Effector CD4-positive, alpha-beta T cell (primary cell): ENCODE measurements at regions not wholly inside any gene's neighbourhood (a gene's known extent, or its start where the extent isn't known, plus 50 kb on each side); places are given as distances from the start of the nearest gene placed in this dataset.

ENCODE experiments used
- DNase-seq: peaks from one replicate; pipeline ENCODE4 v3.0.0-alpha.2; 2020

DNA sequence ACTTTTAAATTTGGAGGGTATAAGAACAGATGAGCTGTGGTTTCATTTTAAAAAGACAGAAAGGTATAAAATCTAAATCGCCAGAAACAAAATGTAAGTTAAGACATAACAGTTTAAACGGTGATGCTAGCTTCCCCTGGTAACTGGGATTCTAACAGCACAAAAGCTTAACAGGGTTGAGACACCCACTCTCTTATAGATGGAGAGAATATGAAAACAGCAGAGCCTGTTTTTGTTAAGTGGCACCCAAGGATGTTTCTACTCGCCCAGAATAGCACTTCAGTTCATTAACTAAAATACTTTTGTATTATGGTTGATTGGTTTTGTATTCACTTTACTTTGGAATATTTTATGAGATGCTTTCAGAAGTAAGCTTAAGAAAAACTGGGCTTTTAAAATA, 151.9 kb upstream of the RND3 start:
- no peak for DNase-seq

DNA sequence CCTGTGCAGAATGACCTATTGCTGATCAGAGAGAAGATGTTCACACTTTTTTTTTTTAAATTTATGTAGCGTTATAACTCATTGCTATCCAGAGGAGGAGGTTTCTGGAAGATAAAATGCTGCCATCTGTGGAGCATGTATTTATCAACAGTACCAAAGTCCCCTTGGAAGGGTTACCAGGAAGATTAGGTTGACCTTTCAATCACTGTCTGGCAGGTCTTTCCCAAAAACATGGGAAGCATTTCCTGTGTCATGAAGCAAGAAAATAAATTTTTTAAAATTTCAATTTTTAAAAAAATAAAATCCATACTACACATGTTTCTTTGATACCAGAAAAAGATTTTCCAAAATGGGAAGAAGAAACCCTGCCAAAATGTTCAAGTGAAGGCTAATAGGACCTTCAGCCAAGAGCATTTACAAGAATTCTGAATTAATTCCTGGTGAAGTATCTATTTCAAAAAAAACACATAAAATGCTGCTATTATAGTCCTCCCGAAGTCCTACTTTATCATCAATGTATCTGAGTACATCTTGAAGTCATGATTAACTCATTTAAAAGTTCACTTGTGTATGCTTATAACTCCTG, 143.9 kb upstream of the RND3 start:
- DNase-seq, result no peak

DNA sequence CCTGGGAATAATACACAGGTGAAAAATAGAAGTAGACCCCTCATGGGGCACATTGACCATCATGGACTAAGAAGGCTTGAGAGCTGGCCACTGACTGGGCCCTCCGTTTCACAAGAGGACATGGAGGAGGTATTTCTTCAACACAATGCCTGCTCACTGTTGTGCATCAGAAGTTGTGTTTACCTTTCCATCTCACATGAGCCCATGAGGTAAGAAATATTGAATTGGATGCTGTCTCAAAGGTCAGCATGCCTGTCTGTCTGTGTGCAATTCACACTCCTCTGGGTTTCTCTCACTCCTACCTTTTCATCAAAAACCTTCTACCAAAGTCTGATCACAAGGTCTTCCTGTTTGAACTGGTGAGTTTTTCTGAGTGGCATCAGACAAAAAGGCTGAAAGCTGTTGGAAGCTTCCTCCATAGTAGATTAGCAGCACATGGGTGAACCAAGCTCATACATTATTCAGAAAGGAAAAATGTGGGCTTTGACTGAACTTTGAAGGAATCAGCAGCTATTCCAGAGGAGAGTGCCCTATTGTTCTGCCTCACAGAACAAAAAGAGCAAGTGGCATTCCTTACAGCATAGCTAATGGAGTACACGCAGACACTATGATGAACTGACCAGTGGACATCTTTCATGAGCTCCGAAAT, 143.2 kb upstream of the RND3 start:
- no peak for DNase-seq

- DNase-seq, result no peak
These were observed 140.1 kb upstream of the RND3 start for GRCh38 chr2:150627526-150627925.

- no peak for DNase-seq
These were observed 139.5 kb upstream of the RND3 start for GRCh38 chr2:150626934-150627411.

DNA sequence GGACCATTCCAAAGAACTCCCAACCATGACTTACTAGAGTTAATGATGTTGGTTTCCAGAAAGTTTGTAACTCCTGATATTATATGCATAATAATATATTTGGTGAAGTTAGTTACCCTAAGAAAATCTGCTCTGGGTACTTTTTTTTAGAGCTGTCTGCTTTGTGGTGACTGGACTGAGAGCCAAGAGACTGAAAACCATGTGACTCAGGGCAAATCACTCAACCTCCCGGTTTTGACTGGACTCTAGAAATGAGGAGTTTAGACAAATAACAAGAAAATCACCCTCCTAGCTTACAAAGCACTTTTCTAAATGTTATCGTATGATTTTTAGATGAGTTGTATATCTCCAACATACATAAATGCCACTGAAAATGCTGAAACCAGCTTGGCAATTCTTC, 138.3 kb upstream of the RND3 start:
- no peak for DNase-seq

DNA sequence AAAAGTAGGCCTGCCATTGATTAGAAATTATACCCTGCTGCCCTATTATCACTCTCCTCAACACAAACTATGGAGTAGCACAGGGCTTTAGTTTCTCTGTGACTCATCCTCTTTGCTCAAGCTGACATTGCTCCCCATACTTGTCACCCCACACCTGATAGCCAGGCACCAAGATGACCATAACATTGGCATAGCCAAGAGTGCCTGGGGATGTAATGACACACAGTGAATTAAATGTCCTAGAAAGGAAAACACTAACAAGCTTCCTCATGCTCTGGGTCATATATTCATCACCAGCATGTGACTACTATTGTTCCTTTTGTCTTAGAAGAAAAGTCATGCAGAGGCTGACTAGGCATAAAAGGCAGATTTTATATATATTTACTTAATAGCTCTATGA, 137.8 kb upstream of the RND3 start:
- no peak for DNase-seq

GRCh38 chr2:150624001-150624401, 136.5 kb upstream of the RND3 start:
- DNase-seq, result no peak

DNA sequence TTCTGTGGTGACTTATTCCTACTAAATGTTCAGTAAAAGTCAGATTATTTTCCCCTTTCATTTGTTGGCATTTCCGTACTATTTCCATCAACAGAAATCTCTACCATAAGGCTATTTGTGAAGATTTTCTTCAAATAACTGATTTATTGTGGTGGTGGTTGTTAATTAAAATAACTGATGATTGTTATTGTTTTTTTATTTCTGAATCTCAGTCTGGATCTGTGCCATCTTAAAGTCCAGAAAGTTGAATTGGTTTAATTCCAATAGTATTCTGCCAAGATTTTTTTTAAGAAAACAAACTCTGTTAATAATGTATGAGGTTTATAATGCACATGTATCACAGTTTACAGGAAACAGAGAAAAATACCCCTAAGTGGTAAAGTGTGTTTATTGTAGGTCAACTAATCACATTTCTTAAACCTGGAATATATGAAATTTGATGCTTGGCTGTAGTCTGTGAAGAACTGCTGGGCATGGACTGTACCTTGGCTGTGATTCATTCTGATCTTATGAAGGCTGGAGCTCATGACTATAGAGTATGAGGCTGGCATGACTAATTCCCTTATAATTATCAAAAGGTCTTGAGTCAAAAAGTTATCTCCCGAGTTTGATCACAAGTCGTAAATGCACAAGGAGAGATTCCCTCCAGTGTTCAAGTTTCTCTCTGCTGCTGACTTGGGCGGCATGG, 134.2 kb upstream of the RND3 start:
- DNase-seq, result no peak

- DNase-seq, result no peak
These were observed 133.4 kb upstream of the RND3 start for GRCh38 chr2:150620855-150621254.

GRCh38 chr2:150620416-150620815, 132.9 kb upstream of the RND3 start:
- no peak for DNase-seq

- DNase-seq, result no peak
These were observed 132.3 kb upstream of the RND3 start for GRCh38 chr2:150619607-150620330.

DNA sequence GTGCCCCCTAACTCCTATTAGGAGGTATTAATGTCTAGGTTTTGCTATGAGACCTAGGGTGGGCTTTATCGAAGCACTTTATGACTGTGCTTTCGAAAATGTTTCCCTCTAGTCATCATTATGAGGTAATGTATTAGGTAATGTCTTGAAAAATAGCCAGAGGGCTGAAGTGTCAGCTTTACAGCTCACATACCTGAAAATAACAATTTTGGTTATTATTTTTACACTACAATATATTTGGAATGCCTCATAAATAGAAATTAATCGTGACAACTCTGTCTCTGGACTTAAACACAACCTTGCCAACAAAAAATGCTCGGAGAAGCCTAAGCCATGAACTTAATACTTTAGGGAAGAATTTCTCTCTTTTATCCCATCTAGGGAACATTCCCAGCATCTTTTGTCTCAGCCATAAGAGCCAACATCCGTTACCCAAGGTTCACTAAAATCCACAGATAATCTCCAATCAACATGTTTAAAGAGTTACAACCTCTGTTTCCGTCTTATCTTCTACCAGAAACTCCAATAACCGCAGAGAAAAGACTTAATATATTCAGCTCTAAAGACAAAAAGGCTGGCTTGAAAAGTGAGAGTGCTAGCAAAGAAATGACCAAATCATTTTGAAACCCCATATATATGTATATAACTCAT, 130.9 kb upstream of the RND3 start:
- no peak for DNase-seq

DNA sequence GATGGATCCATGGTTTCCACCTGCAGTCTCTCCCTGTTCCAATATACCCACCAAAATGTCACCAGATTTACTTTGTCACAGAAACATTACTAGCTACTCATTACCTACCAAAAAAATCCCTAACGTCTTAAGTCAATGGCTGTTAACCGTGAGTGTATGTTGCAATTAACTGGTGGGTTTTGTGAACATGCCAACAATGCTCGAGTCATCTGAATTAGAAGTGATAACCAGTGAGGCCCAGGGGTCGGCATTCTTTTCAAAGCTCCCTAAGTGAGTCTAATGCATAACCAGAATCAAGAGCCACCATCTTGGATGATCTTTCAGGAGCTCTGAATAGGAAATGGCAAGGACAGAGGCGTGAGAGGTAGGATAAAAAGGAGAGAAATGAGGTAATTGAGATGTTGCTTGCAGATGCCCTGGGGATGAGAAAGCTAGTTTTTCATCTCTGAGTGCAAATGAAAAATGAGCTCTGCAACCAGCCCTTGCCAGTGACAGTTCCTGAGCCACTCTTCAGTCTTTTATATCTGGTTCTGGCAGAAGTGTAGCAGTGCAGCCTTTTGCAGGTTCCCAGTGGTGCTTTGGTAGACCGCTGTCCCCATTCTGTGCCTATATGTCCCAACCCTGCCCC, 130.0 kb upstream of the RND3 start:
- no peak for DNase-seq

GRCh38 chr2:150612957-150613710, 125.7 kb upstream of the RND3 start:
- DNase-seq, result no peak

DNA sequence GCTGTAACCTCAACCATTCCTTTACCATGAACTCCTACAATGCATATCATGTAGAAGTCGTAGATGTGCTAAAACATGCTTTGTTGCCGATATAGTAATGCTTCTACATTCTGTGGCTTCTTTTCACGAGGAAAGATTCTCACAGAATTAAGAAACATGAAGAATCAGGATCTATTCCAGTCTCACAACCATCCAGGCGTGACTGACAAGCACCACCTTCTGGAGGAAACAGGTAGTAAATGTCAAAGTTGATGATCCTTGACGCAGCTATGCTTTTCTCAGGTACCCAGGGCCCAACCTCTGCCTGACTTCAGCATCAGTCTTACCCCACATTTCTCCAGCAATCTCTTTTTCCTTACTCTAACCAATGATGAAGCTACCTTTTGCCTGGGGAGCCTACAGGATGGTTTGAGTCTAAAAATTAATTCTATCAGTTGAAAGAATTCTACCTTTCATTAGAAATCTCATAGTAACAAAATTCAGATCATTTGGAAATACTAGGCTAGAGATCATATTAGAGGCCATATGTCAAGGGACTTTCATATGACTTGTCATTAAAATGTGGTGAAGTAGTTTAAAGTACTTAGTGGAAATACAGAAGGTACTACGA, 123.3 kb upstream of the RND3 start:
- DNase-seq, result no peak

- no peak for DNase-seq
These were observed 122.5 kb upstream of the RND3 start for GRCh38 chr2:150609831-150610582.

- DNase-seq, result no peak
These were observed 120.9 kb upstream of the RND3 start for GRCh38 chr2:150608341-150608740.

DNA sequence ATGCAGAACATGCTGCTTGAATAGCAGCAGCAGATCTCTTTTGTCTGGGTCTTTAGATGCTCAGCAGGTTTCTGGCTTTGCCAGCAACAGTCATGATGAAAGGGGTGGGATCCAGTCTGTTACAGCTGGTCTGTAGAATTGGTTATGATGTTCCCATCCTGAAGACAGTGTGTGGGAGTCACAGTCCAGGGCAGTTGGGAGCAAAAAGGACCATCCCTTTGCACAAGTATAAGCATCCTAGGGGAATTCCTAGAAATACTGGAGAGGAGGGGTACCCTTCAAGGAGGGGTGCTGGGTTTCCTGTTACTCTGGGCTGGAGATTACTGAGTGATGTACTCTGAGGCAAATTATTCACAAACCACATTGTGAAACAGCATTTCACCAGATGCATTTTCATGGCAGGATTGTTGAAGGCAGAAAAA, 119.9 kb upstream of the RND3 start:
- DNase-seq, result no peak

GRCh38 chr2:150606380-150607060, 119.1 kb upstream of the RND3 start:
- DNase-seq, result no peak
